GM10266 (cell line): ENCODE measurements at regions not wholly inside any gene's neighbourhood (a gene's known extent, or its start where the extent isn't known, plus 50 kb on each side); places are given as distances from the start of the nearest gene placed in this dataset.
"Not testable (repeated sequence)": the region's sequence is repeated elsewhere in the genome, so short reads cannot be mapped to it uniquely, and the experiment has no call there.

Experiments
- DNase-seq: peaks from one replicate; pipeline ENCODE4 v3.0.0; 2012; ENCODE audit errors: extremely low spot score
- TF ChIP-seq, protein P1 (sequence below): IDR thresholded peaks from 2 replicates; pipeline ENCODE4 v1.5.1; 2012; ENCODE audit warnings: mild to moderate bottlenecking, low read depth; ENCODE audit not compliant: control insufficient read depth, insufficient read depth; ENCODE audit errors: missing control alignments

- TF ChIP-seq, protein P1, sequence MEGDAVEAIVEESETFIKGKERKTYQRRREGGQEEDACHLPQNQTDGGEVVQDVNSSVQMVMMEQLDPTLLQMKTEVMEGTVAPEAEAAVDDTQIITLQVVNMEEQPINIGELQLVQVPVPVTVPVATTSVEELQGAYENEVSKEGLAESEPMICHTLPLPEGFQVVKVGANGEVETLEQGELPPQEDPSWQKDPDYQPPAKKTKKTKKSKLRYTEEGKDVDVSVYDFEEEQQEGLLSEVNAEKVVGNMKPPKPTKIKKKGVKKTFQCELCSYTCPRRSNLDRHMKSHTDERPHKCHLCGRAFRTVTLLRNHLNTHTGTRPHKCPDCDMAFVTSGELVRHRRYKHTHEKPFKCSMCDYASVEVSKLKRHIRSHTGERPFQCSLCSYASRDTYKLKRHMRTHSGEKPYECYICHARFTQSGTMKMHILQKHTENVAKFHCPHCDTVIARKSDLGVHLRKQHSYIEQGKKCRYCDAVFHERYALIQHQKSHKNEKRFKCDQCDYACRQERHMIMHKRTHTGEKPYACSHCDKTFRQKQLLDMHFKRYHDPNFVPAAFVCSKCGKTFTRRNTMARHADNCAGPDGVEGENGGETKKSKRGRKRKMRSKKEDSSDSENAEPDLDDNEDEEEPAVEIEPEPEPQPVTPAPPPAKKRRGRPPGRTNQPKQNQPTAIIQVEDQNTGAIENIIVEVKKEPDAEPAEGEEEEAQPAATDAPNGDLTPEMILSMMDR: no peak
- no peak for DNase-seq
Observed at GRCh38 chr2:194553980-194554379, 1103.0 kb upstream of the SLC39A10 start.

DNA sequence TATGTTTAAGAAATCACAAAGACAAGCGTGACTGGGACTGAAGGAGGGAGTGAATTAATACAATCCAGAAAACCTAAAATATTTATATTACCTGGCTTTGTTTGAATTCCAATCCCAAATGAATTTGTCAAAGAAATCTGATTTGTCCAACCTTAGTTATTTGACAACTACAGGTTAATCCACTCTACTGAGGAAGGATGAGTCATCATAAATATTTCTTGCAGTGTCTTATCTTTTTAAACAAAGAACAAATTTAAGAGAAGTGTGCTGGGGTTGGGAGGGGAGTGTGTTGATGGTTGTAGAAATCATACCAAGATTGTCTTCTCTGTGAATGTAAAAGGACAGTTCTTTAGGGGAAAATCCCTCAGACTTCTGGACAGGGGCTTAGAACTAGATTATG lies 1106.3 kb upstream of the SLC39A10 start:
- no peak for DNase-seq
- TF ChIP-seq, protein P1: no peak

- TF ChIP-seq, protein P1: no peak
Observed at GRCh38 chr2:194549387-194549786, 1107.6 kb upstream of the SLC39A10 start.

GRCh38 chr2:194545978-194546377 lies 1111.0 kb upstream of the SLC39A10 start:
- no peak for DNase-seq
- TF ChIP-seq, protein P1: peak; percentile 10

More at GRCh38 chr2:194549387-194549786, 1107.6 kb upstream of the SLC39A10 start:
- DNase-seq: no peak

DNA sequence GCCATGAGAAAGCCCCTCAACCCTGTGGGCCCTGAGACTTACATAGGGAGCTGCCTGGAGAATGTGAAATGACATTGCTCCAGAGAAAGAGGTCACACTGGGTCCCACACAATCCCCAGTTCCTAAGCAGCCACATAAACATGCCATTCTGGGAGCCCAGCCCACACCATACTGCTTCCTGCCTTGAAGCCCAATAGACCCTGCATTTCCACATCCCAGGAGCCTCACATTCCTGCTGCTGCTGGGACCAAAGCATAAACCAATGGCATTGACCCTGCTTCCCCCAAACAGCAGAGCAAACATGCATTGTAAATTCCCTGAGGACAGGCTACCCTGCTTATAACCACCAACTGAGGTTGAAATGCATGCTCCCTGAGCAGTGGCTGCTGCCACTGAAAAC lies 1117.6 kb upstream of the SLC39A10 start:
- DNase-seq: no peak
- TF ChIP-seq, protein P1: no peak

GRCh38 chr2:194526121-194526520 lies 1130.9 kb upstream of the SLC39A10 start:
- TF ChIP-seq, protein P1: no peak
- no peak for DNase-seq

DNA sequence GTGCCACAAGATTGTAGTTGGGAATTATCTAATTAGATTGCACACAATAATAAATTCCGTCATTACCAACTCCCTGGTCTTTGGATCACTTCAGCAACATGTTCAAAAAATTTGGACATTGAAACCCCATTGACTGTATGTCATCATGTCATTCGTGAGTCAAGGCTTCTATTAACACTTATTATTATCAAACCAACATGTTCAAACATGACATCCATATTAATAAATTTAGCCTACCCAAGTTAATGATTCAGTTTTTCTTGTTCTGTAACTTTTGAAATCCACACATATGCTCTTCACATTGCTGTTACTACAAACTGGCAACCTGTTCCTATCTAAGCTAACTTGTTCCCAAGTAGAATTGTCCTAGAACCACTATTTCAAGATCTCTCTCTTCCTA lies 1142.7 kb upstream of the SLC39A10 start:
- TF ChIP-seq, protein P1: no peak
- no peak for DNase-seq

DNA sequence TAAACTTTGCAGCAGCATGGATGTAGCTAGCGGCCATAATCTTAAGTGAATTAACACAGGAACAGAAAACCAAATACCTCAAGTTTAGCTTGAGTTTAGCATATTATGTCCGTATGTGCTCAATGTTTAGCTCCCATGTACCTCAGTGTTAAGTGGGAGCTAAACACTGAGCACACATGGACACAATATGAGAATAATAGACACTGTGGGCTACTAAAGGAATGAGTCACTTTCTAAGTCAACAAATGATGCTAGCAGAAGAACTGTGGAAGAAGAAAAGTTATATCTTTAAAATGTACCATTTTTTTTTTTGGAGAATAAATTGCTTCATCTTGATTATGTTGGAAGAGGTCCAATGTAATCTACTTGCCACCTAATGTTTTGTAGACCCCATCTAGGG lies 1146.0 kb upstream of the SLC39A10 start:
- DNase-seq: not testable (repeated sequence)

DNA sequence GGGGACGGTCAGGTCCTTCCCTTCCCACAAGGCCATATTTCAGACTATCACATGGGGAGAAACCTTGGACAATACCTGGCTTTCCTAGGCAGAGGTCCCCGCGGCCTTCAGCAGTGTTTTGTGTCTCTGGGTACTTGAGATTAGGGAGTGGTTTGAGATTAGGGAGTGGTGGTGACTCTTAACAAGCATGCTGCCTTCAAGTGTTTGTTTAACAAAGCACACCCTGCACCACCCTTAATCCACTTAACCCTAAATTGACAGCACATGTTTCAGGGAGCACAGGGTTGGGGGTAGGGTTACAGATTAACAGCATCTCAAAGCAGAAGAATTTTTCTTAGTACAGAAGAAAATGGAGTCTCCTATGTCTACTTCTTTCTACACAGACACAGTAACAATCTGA lies 1152.2 kb upstream of the SLC39A10 start:
- DNase-seq: not testable (repeated sequence)
